Endodermal cell (in vitro differentiated cells): ENCODE measurements at regions not wholly inside any gene's neighbourhood (a gene's known extent, or its start where the extent isn't known, plus 50 kb on each side); places are given as distances from the start of the nearest gene placed in this dataset.
A peak's percentile ranks its signal among the peaks of the same experiment; 100 is the strongest.

Source experiments
- DNase-seq: peaks from one replicate; pipeline ENCODE4 v3.0.0-alpha.2; 2017
- H3K27ac ChIP-seq: 2 replicates; pipeline ENCODE4 v1.5.1; 2013; ENCODE audit warnings: mild to moderate bottlenecking, low read depth, low read length, moderate library complexity
- H3K27me3 ChIP-seq: 2 replicates; pipeline ENCODE4 v1.6.1; 2013; ENCODE audit warnings: mild to moderate bottlenecking, low read length, moderate library complexity; ENCODE audit not compliant: insufficient read depth, control insufficient read depth, poor library complexity, severe bottlenecking
- H3K36me3 ChIP-seq: 2 replicates; pipeline ENCODE4 v1.7.0; 2013; ENCODE audit warnings: mild to moderate bottlenecking, low read length, moderate library complexity; ENCODE audit not compliant: control insufficient read depth, insufficient read depth
- H3K4me1 ChIP-seq: one replicate; pipeline ENCODE4 v1.7.0; 2013; ENCODE audit warnings: low read length; ENCODE audit not compliant: control insufficient read depth, insufficient read depth
- H3K4me3 ChIP-seq: 2 replicates; pipeline ENCODE4 v1.5.1; 2013; ENCODE audit warnings: mild to moderate bottlenecking, low read length, moderate library complexity
- H3K9ac ChIP-seq: 2 replicates; pipeline ENCODE4 v1.6.1; 2013; ENCODE audit warnings: mild to moderate bottlenecking, low read length, moderate library complexity; ENCODE audit not compliant: poor library complexity, severe bottlenecking; ENCODE audit errors: extremely low read depth
- H3K9me3 ChIP-seq: 2 replicates; pipeline ENCODE4 v1.6.1; 2013; ENCODE audit warnings: mild to moderate bottlenecking, low read length, moderate library complexity; ENCODE audit not compliant: control insufficient read depth
- H3K27ac Mint-ChIP-seq: 2 replicates; pipeline ENCODE4 v1.8.0; 2020; ENCODE audit warnings: mixed read lengths
- H3K27me3 Mint-ChIP-seq: 2 replicates; pipeline ENCODE4 v1.8.0; 2021; ENCODE audit warnings: mild to moderate bottlenecking, mixed read lengths; ENCODE audit not compliant: insufficient read depth
- H3K36me3 Mint-ChIP-seq: 2 replicates; pipeline ENCODE4 v1.8.0; 2020; ENCODE audit warnings: low read depth, mixed read lengths
- H3K4me1 Mint-ChIP-seq: 2 replicates; pipeline ENCODE4 v1.8.0; 2020; ENCODE audit warnings: mixed read lengths
- H3K4me3 Mint-ChIP-seq: 2 replicates; pipeline ENCODE4 v1.8.0; 2020; ENCODE audit warnings: mild to moderate bottlenecking, moderate library complexity, mixed read lengths
- H3K9me3 Mint-ChIP-seq: 2 replicates; pipeline ENCODE4 v1.8.0; 2020; ENCODE audit warnings: mild to moderate bottlenecking, mixed read lengths
- CTCF ChIP-seq: fragments of 200-600 bp; sonication (generic); conservative IDR thresholded peaks from 2 replicates; pipeline ENCODE4 v1.5.0; 2021; ENCODE audit warnings: antibody characterized with exemption, mild to moderate bottlenecking
- WGBS, 2 experiments: methylation state at CpG; one replicate each; pipeline versions ENCODE4 v1.1.5 to v1.1.7; 2013; ENCODE audit warnings: missing lambda C conversion rate in 2 of 2, mixed read lengths in 1 of 2; ENCODE audit not compliant: insufficient coverage in 1 of 2, insufficient read length in 1 of 2; 5-methylcytosine and 5-hydroxymethylcytosine counted together

- Histone ChIP-seq H3K9me3 (no peaks in the 10 kb centered on the region), H3K4me1 (no peaks in the 10 kb centered on the region), H3K27me3 (no peaks in the 10 kb centered on the region), H3K27ac (no peak overlapping the region), H3K36me3 (peaks cover 25% of the 10 kb centered on the region), H3K9ac (no peak overlapping the region), H3K4me3 (no peak overlapping the region)
- no peak for DNase-seq
- Mint-ChIP-seq H3K27ac (no peak overlapping the region), H3K4me3 (no peak overlapping the region), H3K4me1 (peaks cover 9% of the 10 kb centered on the region), H3K9me3 (no peaks in the 10 kb centered on the region), H3K36me3 (peaks cover 52% of the 10 kb centered on the region), H3K27me3 (no peaks in the 10 kb centered on the region)
- WGBS, 2 experiments = 89 to 92% methylated on average over 2 of the region's 2 CpGs
- no peak for TF ChIP-seq CTCF
These were observed 94.0 kb upstream of the STEAP1B start for GRCh38 chr7:22594020-22594419.

- Histone ChIP-seq H3K27me3 (no peaks in the 10 kb centered on the region), H3K9me3 (no peaks in the 10 kb centered on the region), H3K9ac (no peak overlapping the region), H3K36me3 (peaks cover 22% of the 10 kb centered on the region), H3K4me3 (no peak overlapping the region), H3K27ac (no peak overlapping the region), H3K4me1 (peaks cover 5% of the 10 kb centered on the region)
- no peaks in the 10 kb centered on the region for H3K9me3 Mint-ChIP-seq
- no peak for DNase-seq
- no peak overlapping the region for H3K4me3 Mint-ChIP-seq
- peaks cover 20% of the 10 kb centered on the region for H3K4me1 Mint-ChIP-seq
- H3K36me3 Mint-ChIP-seq = peaks cover 53% of the 10 kb centered on the region
- WGBS, 2 experiments = 92 to 100% methylated on average over 1 to 2 of the region's 2 CpGs
- no peak for TF ChIP-seq CTCF
- H3K27me3 Mint-ChIP-seq = no peaks in the 10 kb centered on the region
- H3K27ac Mint-ChIP-seq = no peak overlapping the region
These were observed 91.3 kb upstream of the STEAP1B start for GRCh38 chr7:22591271-22591670.

GRCh38 chr7:22589641-22590201, 89.7 kb upstream of the STEAP1B start:
- peak overlapping the region; percentile 40 for H3K27ac Mint-ChIP-seq
- no peaks in the 10 kb centered on the region for H3K9me3 Mint-ChIP-seq
- no peak overlapping the region for H3K9ac ChIP-seq
- H3K4me1 ChIP-seq = peaks cover 6% of the 10 kb centered on the region
- H3K36me3 Mint-ChIP-seq = peaks cover 44% of the 10 kb centered on the region
- no peaks in the 10 kb centered on the region for H3K27me3 Mint-ChIP-seq
- no peak for TF ChIP-seq CTCF
- DNase-seq = no peak
- H3K9me3 ChIP-seq = no peaks in the 10 kb centered on the region
- no peak overlapping the region for H3K4me3 Mint-ChIP-seq
- peaks cover 22% of the 10 kb centered on the region for H3K36me3 ChIP-seq
- H3K4me3 ChIP-seq = no peak overlapping the region
- H3K4me1 Mint-ChIP-seq = peaks cover 23% of the 10 kb centered on the region
- no peaks in the 10 kb centered on the region for H3K27me3 ChIP-seq
- H3K27ac ChIP-seq = no peak overlapping the region
- WGBS, 2 experiments = 80 to 83% methylated on average over 7 to 10 of the region's 10 CpGs
